Transverse colon (tissue), 4 donors: ENCODE measurements at regions not wholly inside any gene's neighbourhood (a gene's known extent, or its start where the extent isn't known, plus 50 kb on each side); places are given as distances from the start of the nearest gene placed in this dataset.

ENCODE experiments used
- POLR2AphosphoS5 ChIP-seq, 3 donors: sonication (generic); formaldehyde crosslinking; IDR thresholded peaks; one replicate each; pipeline ENCODE4 v1.6.1; 2016; ENCODE audit warnings: antibody characterized with exemption in 3 of 3
- TF ChIP-seq, protein P1 (sequence below), 5 experiments: fragments of 200-600 bp in 3 of 5; fragments of 450-650 bp in 2 of 5; sonication (generic) in 3 of 5; IDR thresholded peaks; 1 replicate in 2 of 5; 2 replicates in 3 of 5; pipeline ENCODE4 v1.5.1; 2016 to 2017; ENCODE audit warnings: antibody characterized with exemption in 5 of 5, inconsistent platforms in 3 of 5, mild to moderate bottlenecking in 2 of 5, moderate library complexity in 1 of 5

DNA sequence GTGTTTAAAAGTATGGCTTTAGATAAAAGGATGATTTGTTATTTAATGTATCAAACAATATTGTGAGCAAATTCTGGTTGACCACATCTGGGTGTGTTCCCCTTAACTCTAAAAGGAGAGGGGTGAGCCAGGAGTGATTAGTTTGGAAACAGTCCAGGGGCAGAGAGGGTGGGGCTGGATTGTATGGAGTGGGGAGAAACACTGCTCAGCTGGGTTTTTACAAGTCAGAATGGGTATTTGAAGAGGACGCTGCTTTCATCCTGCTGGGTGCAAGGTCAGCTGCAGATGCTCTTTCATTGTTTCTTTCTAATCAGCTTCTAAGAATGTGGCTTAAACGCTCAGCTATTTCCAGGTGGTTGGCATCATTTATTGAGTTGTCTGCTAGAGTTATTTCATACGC is 82.8 kb upstream of the LIMCH1 start:
- TF ChIP-seq, protein P1, sequence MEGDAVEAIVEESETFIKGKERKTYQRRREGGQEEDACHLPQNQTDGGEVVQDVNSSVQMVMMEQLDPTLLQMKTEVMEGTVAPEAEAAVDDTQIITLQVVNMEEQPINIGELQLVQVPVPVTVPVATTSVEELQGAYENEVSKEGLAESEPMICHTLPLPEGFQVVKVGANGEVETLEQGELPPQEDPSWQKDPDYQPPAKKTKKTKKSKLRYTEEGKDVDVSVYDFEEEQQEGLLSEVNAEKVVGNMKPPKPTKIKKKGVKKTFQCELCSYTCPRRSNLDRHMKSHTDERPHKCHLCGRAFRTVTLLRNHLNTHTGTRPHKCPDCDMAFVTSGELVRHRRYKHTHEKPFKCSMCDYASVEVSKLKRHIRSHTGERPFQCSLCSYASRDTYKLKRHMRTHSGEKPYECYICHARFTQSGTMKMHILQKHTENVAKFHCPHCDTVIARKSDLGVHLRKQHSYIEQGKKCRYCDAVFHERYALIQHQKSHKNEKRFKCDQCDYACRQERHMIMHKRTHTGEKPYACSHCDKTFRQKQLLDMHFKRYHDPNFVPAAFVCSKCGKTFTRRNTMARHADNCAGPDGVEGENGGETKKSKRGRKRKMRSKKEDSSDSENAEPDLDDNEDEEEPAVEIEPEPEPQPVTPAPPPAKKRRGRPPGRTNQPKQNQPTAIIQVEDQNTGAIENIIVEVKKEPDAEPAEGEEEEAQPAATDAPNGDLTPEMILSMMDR (IDR thresholded peaks at IDR 0.05): no peak
- TF ChIP-seq POLR2AphosphoS5 (IDR thresholded peaks at IDR 0.05): no peak
